HEK293 (cell line): ENCODE measurements at regions not wholly inside any gene's neighbourhood (a gene's known extent, or its start where the extent isn't known, plus 50 kb on each side); places are given as distances from the start of the nearest gene placed in this dataset.

Experiments
- CTCF ChIA-PET: fragments of 350-600 bp; formaldehyde crosslinking; extraction: SDS; loops from one replicate; lab custom pipeline; 2021; ENCODE audit warnings: antibody characterized with exemption; lab: Yijun Ruan, JAX
- POLR2A ChIA-PET: fragments of 300-600 bp; formaldehyde crosslinking; extraction: SDS; loops from one replicate; lab custom pipeline; 2020; ENCODE audit warnings: antibody characterized with exemption, inconsistent platforms; lab: Yijun Ruan, JAX
- H3K27ac ChIP-seq: fragments of 200-500 bp; sonication (Bioruptor generic); 2 replicates; pipeline ENCODE4 v1.5.1; 2014; ENCODE audit warnings: low read depth, low read length, control low read depth, inconsistent platforms; ENCODE audit errors: extremely low read depth
- H3K36me3 ChIP-seq, 2 experiments: fragments of 200-500 bp in 1 of 2; sonication (Bioruptor generic) in 1 of 2; 1 replicate in 1 of 2; 2 replicates in 1 of 2; pipeline ENCODE4 v1.5.1; 2014 to 2017; ENCODE audit warnings: inconsistent platforms in 2 of 2, low read length in 2 of 2; ENCODE audit not compliant: control insufficient read depth in 2 of 2, insufficient read depth in 1 of 2
- H3K4me1 ChIP-seq: fragments of 200-500 bp; sonication (Bioruptor generic); 2 replicates; pipeline ENCODE4 v1.5.1; 2014; ENCODE audit warnings: mild to moderate bottlenecking, low read length, inconsistent platforms; ENCODE audit not compliant: control insufficient read depth, insufficient read depth
- H3K4me3 ChIP-seq: 2 replicates; pipeline ENCODE4 v1.5.1; 2011; ENCODE audit warnings: low read depth, mild to moderate bottlenecking, control low read depth, low read length, moderate library complexity
- H3K9me3 ChIP-seq: fragments of 200-500 bp; sonication (Bioruptor generic); 2 replicates; pipeline ENCODE4 v1.5.1; 2014; ENCODE audit warnings: low read depth, low read length, inconsistent platforms; ENCODE audit not compliant: control insufficient read depth, insufficient read depth
- MYNN ChIP-seq: fragments of 450-650 bp; formaldehyde crosslinking; IDR thresholded peaks from 2 replicates; pipeline ENCODE4 v1.5.1; 2016; ENCODE audit warnings: missing biosample characterization, missing genetic modification characterization, borderline replicate concordance
- MZF1 ChIP-seq: fragments of 450-650 bp; formaldehyde crosslinking; IDR thresholded peaks from 2 replicates; pipeline ENCODE4 v1.5.1; 2017; ENCODE audit warnings: missing biosample characterization, missing genetic modification characterization, borderline replicate concordance
- OSR2 ChIP-seq: fragments of 450-650 bp; formaldehyde crosslinking; IDR thresholded peaks from 2 replicates; pipeline ENCODE4 v1.5.1; 2016; ENCODE audit warnings: missing biosample characterization, missing genetic modification characterization
- RBAK ChIP-seq: fragments of 450-650 bp; formaldehyde crosslinking; IDR thresholded peaks from 2 replicates; pipeline ENCODE4 v1.5.1; 2016; ENCODE audit warnings: missing biosample characterization, missing genetic modification characterization
- ZBTB10 ChIP-seq: fragments of 450-650 bp; formaldehyde crosslinking; IDR thresholded peaks from 2 replicates; pipeline ENCODE4 v1.5.1; 2016; ENCODE audit warnings: missing biosample characterization, missing genetic modification characterization
- ZNF10 ChIP-seq: fragments of 450-650 bp; formaldehyde crosslinking; IDR thresholded peaks from 2 replicates; pipeline ENCODE4 v1.5.1; 2017; ENCODE audit warnings: missing biosample characterization, missing genetic modification characterization
- ZNF132 ChIP-seq: fragments of 450-650 bp; formaldehyde crosslinking; IDR thresholded peaks from 2 replicates; pipeline ENCODE4 v1.5.1; 2017; ENCODE audit warnings: missing biosample characterization, missing genetic modification characterization, borderline replicate concordance
- ZNF148 ChIP-seq: fragments of 450-650 bp; formaldehyde crosslinking; IDR thresholded peaks from 2 replicates; pipeline ENCODE4 v1.5.0; 2017; ENCODE audit warnings: missing biosample characterization, missing genetic modification characterization, borderline replicate concordance
- ZNF211 ChIP-seq: fragments of 450-650 bp; formaldehyde crosslinking; IDR thresholded peaks from 2 replicates; pipeline ENCODE4 v1.5.1; 2016; ENCODE audit warnings: low read depth, missing biosample characterization, missing genetic modification characterization
- ZNF214 ChIP-seq: fragments of 450-650 bp; formaldehyde crosslinking; IDR thresholded peaks from 2 replicates; pipeline ENCODE4 v1.5.1; 2017; ENCODE audit warnings: missing biosample characterization, mild to moderate bottlenecking, missing genetic modification characterization, borderline replicate concordance
- ZNF391 ChIP-seq: fragments of 450-650 bp; formaldehyde crosslinking; IDR thresholded peaks from 2 replicates; pipeline ENCODE4 v1.5.1; 2016; ENCODE audit warnings: low read depth, missing biosample characterization, missing genetic modification characterization, borderline replicate concordance
- ZNF398 ChIP-seq: fragments of 450-650 bp; formaldehyde crosslinking; IDR thresholded peaks from 2 replicates; pipeline ENCODE4 v1.5.1; 2017; ENCODE audit warnings: missing biosample characterization, missing genetic modification characterization
- ZNF488 ChIP-seq: fragments of 450-650 bp; formaldehyde crosslinking; IDR thresholded peaks from 2 replicates; pipeline ENCODE4 v1.5.1; 2016; ENCODE audit warnings: missing biosample characterization, missing genetic modification characterization
- ZNF518A ChIP-seq: fragments of 450-650 bp; formaldehyde crosslinking; conservative IDR thresholded peaks from 2 replicates; pipeline ENCODE4 v1.5.1; 2016; ENCODE audit warnings: low read depth, missing biosample characterization, missing genetic modification characterization
- ZNF629 ChIP-seq: fragments of 450-650 bp; formaldehyde crosslinking; IDR thresholded peaks from 2 replicates; pipeline ENCODE4 v1.5.1; 2017; ENCODE audit warnings: missing biosample characterization, missing genetic modification characterization
- ZNF658 ChIP-seq: fragments of 450-650 bp; formaldehyde crosslinking; IDR thresholded peaks from 2 replicates; pipeline ENCODE4; 2016; ENCODE audit warnings: missing biosample characterization, missing genetic modification characterization
- ZNF76 ChIP-seq: fragments of 450-650 bp; formaldehyde crosslinking; IDR thresholded peaks from 2 replicates; pipeline ENCODE4; 2016; ENCODE audit warnings: low read depth, missing biosample characterization, missing genetic modification characterization, borderline replicate concordance
- ZNF776 ChIP-seq: fragments of 450-650 bp; formaldehyde crosslinking; IDR thresholded peaks from 2 replicates; pipeline ENCODE4 v1.5.0; 2017; ENCODE audit warnings: missing biosample characterization, missing genetic modification characterization, borderline replicate concordance
- ZNF791 ChIP-seq: fragments of 450-650 bp; formaldehyde crosslinking; IDR thresholded peaks from 2 replicates; pipeline ENCODE4 v1.5.1; 2016; ENCODE audit warnings: missing biosample characterization, missing genetic modification characterization
- ZNF837 ChIP-seq: fragments of 450-650 bp; formaldehyde crosslinking; IDR thresholded peaks from 2 replicates; pipeline ENCODE4 v1.5.1; 2016; ENCODE audit warnings: missing biosample characterization, missing genetic modification characterization

- no peak for TF ChIP-seq ZNF518A
Observed at GRCh38 chr3:35241236-35241635, 398.1 kb upstream of the ARPP21 start (continued).

- H3K4me1 ChIP-seq: no peaks in the 10 kb centered on the region
- H3K4me3 ChIP-seq: no peak overlapping the region
- TF ChIP-seq OSR2: no peak
- no peak for TF ChIP-seq ZNF398 (tag by site-specific recombination)
- no peak for TF ChIP-seq ZNF132 (tag by site-specific recombination)
- TF ChIP-seq ZNF658 (tag by site-specific recombination): no peak
- no peak for TF ChIP-seq ZNF837 (tag by site-specific recombination)
- no peak for TF ChIP-seq MZF1 (tag by site-specific recombination)
- TF ChIP-seq ZNF148 (tag by site-specific recombination): no peak
- TF ChIP-seq ZNF629 (tag by site-specific recombination): no peak
- no peak for TF ChIP-seq ZNF214 (tag by site-specific recombination)
- TF ChIP-seq, all 188 proteins: peak for 0
- Histone ChIP-seq H3K27ac (no peak overlapping the region), H3K9me3 (no peaks in the 10 kb centered on the region), H3K36me3 (no peaks in the 10 kb centered on the region)
- CTCF ChIA-PET: no interaction called here
- POLR2A ChIA-PET: no interaction called here
Observed at GRCh38 chr3:35254917-35255316, 384.4 kb upstream of the ARPP21 start.

GRCh38 chr3:35257641-35258040 is 381.7 kb upstream of the ARPP21 start:
- no peak overlapping the region for H3K4me3 ChIP-seq
- H3K9me3 ChIP-seq: no peaks in the 10 kb centered on the region
- POLR2A ChIA-PET: no interaction called here
- CTCF ChIA-PET: interaction anchor here (0.5 to 0.6 kb wide), 2 partner anchors 257 to 572 kb away, joined by 3 read pairs; no protein-coding TSS in a partner anchor
- H3K36me3 ChIP-seq: no peaks in the 10 kb centered on the region
- H3K4me1 ChIP-seq: no peaks in the 10 kb centered on the region
- no peak overlapping the region for H3K27ac ChIP-seq
- TF ChIP-seq ZBTB10 (no peak), ZNF211 (tag by site-specific recombination) (no peak), ZNF10 (tag by site-specific recombination) (no peak), ZNF76 (tag by site-specific recombination) (no peak), ZNF488 (tag by site-specific recombination) (no peak), MYNN (tag by site-specific recombination) (no peak), ZNF791 (tag by site-specific recombination) (no peak), ZNF776 (tag by site-specific recombination) (no peak), RBAK (no peak), ZNF391 (tag by site-specific recombination) (no peak)
